ENCODE measurements at regions not wholly inside any gene's neighbourhood (a gene's known extent, or its start where the extent isn't known, plus 50 kb on each side); places are given as distances from the start of the nearest gene placed in this dataset.
A peak's percentile ranks its signal among the peaks of the same experiment; 100 is the strongest.

DNA sequence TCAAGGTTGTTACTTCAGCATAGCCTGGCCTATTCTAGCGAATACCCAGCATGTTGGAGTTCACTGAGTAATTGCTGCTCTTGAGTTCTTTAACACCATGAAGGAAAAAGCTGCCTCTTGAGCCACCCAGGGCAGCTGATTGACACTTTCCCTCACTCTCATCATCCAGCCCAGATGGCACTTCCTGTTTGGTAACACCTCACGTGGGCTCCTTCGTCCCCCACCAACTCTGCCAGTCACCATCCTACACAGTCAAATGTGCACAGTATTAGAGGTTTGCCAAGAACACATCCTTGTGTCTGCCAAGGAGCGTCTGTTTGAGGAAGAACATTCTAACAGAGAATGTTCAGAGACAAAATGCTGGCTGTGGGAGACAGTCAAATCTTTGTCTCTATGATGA lies 266.3 kb downstream of the RPLP1 start:
- DNase-seq = peak; percentile 32

DNA sequence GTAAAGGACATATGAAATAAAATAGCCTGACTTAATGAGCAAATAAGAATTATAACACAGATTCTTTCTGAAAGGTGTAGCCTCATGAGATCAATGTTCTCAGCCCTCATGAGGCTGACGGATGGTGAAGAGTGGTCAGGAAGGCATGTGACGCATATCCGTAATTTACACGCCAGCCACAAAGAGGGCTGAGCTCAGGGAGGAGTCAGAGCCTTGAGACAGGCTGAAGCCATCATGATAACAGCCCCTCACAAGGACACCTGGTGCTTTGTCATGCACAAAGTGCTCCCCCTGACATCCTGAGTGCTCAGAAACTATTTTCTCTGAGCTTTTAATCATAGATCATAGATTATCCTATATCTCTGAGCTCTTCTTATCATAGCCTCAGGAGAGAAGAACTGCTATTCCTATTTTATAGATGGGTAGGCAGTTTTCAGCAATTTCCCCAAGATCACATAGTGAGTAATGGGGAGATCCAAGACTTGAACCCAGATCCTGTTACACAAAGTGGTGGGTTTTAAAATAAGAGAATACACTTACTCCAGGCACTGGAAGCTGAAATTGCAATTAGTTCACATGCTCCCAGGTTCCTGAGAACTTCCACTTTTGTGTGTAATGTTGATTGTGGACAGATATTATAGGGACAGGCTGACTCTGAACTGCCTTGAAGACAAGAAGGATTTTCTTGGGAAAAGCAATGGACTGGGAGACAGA lies 267.1 kb downstream of the RPLP1 start:
- peak; percentile 71 for DNase-seq

DNA sequence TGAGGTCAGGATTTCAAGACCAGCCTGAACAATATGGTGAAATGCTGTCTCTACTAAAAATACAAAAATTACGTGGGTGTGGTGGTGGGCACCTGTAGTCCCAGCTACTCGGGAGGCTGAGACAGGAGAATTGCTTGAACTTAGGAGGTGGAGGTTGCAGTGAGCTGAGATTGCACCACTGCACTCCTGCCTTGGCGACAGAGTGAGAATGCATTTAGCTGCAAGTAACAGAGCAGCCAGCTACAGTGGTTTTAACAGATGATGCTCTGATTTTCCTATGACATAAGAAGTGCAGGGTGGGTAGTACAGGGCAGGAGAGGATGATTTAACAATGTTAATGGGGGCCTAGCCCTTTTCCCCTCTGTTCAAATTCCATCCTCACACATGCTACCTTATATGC lies 267.9 kb downstream of the RPLP1 start:
- DNase-seq = no peak

DNA sequence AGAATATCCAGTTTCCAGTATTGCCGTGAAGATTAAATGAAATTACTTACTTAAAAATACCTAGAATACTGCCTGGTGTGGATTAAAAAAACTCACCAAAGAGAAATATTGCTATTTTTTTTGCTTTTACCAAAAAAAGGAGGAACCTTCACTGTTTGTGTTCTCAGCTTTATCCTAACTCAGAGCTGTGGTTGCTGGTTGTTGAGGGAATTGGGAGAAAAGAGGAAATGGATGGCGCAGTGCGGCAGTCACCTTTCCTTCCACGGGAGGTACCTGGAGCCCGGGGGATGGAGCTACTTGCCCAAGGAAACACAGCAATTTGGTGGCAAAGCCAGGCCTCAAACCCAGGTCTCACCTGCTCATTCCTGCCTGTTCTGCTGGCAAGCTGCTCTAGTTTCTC lies 270.3 kb downstream of the RPLP1 start:
- DNase-seq = no peak

DNA sequence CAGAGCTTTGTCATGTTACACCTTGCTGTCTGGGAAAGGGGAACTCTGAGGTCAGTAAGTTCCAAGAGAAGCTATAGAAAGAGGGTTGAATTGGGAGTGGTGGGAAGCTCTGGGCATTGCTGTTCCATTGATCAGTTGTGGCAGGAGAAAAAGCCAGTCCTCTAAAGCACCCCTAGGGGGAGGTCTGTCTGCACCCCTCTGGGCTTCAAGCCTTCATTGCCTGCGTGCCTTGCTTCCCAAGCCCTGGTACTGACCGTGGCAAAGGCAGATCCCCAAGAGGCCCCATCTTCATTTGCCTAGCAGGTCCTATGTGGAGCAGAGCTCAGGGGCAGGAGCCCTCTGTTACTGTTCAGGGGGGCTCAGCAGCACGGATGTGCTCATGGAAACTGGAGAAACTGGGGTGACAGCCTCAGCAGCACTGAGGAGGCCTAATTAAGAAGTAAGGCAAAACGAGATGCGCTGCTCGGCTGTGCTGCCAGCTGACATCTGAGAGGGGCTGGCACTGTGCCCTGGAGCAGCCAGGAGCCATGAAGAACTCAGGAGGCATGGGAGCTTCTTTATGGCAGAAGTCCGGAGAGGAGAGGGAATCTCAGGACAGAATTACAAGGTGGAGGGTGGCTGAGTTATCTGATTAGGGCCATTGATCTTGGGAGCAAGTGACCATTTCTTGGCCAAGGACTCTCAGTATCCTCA lies 270.9 kb downstream of the RPLP1 start:
- peak; percentile 3 for DNase-seq

DNA sequence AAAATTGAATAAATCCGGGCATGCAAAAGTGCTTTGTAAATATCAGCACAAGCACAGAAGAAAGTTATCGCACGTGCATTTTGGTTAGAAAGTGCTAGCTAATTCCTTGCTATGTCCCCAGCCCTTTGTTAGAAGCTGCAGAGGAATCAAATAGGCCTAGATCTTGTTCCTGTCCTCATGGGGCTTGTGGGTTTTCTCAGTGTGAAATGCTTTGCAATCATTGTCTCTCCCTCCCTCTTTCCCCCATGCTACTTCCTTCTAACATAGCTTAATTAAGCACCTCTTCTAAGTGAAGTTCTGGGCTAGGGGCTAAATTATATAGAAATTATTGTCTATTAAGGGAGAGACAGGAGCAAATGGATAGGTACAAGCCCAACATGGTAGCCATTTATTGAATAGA lies 271.7 kb downstream of the RPLP1 start:
- DNase-seq = no peak

DNA sequence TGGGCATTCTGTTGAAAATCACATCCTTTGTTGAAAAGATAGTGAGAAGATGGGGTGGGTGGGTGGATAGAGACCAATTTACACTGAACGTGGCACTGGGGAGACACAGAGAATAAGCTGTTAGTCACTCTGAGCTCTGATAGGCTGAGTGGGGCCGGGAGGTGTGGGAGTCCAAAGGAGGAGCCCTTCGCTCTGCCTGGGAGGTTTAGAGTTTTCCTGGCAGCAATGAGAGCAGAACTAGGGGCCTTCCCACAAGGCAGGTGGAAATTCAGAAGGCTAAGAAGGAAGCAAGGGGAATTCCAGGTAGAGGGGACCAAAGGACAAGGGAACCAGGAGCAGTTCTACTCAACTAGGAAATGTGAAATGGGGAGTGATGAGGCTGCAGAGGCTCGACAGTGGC lies 272.7 kb downstream of the RPLP1 start:
- no peak for DNase-seq

DNA sequence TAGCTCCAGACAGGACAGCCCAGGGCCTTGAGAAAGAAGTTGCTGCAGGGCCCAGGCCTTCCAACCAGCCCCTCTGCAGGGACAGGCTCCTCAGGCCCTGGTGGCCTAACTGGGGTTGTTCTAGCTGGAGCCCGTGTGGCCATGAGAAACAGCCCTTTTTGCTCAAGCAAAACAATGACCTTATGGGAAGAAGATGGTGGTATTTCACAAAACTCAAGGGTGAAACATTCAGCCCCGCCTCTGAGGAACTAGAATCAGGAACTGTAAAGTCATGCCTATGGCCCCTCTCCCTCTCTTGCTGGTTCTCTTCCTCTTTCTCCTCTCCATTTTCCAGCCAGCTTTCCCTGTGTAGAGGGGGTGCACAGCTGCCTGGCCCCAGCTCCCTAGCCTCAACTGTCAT lies 273.3 kb downstream of the RPLP1 start:
- DNase-seq = no peak

DNA sequence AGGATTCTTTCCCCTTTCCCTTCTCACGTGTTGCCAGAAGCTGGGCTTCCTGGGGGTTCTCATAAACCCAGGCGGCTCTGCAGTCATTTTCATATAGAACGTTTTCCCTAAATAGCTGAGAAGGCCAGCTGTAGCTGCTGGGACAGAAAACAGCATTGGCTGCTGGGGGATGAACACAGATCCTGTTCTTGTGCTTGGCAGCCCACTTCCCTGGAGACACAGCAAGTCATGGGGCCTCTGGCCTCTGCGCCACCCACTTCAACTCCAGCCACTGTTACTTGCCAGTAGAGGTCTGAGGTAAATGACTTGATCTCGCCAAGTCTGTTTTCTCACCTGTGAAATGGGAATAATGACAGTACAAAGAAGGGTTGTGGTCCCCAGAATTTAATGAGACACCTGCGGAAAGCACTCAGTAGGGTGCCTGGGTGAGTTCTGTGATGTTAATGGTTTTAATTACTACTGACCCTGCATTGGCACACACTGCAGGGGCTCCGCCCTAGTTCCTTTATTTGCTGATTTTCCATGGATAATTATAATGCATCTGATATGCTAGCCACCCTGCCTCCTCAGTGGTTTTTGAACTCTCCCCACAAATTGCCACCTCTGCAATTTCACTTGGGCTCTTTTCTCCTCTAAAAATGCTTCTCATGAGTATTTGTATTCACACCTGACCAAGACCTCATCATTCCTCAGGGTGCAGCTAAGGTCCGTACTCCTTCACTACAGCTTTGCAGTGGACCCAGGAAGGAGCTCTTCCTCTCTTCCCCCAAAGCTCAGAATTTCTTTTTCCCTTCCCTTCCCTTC lies 274.7 kb downstream of the RPLP1 start:
- no peak for DNase-seq

DNA sequence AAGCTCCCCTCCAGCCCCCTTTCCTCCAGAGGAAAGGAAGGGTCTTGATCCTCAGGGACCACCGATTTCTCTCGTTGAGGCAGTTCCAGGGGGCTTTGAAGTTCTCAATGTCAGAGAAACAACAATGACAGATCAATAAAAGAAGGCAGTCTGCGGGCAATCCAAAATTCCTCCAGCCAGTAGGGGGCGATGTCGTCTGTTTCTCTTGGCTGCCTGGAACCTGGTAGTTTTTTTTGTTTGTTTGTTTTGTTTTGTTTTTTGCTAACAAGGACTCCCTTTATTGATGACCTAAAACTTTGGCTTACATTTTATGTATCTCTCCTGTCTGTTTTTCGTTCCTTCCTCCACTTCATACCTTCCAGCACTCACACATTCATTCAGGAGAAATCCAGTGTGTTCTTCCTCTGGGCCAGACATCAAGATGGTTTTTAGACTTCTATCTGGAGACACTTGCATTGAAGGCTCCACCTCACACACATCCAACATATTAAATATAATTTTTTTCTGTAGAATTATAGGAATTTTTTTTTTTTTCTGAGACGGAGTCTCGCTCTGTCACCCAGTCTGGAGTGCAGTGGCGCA lies 276.6 kb downstream of the RPLP1 start:
- DNase-seq = peak; percentile 48

DNA sequence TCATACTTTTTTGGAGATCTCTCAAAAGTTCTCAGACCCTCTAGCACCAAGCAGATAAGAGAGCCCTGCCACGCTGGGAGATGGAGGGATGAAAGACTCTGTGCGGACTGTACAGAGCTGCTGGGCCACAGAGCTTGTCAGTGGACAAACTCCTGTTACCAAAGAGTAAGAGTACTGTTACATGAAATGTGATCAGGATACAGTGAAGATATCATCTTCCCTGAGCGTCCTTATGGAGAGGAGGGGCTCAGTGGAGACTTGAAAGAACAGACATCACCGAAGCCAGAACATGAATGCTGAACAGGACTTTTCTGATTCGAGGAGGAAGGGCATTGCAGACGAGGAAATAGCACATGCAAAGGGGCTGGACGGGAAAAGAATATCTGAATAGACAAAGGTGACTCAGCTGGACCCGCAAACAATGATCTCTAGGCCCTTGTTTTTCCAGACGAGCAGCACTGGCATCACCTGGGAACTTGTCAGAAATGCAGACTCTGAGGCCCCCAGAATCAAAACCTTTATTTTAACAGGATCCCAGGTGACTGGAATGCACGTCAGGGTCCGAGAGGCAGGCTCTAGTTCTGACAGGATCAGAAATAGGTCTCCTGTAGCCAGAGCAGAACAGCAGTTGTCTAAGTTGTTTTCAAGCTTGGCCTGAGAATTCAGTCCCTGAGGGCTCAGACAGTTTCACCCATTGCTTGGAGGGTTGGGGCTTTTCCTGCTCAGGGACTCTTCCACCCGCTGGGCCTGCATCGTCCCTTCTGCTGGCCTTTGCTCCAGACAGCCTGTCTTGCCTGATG lies 277.9 kb downstream of the RPLP1 start:
- DNase-seq = no peak

DNA sequence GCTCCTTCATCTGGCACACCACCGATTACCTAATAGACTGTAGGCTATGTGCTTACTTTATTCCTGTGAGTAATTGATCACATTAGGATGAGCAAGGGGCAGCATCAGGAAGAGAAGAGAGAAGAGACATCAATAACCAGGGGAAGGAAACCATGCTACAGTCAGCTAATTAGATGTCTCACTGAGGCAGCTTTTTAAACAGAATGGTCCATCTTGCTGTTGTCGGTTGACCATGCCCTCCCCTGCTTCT lies 278.4 kb downstream of the RPLP1 start:
- DNase-seq = no peak

DNA sequence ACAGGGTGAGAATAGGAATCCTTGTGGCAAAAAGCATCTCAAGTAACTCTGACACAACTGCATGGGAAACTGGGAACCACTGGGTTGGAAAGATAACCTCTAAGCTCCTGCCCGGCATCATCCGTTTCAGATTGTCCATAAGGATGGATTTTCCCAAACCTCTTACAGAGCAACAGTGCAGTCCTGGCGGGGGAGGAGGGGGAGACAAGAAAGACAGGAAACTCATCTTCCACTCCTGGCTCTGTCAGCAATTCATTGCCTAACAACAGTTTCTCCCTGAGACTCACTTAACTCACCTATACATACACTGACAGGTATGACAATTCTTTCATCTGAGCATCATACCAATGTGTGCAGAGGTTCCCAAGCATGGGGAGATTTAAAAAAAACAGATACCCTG lies 279.0 kb downstream of the RPLP1 start:
- DNase-seq = no peak

DNA sequence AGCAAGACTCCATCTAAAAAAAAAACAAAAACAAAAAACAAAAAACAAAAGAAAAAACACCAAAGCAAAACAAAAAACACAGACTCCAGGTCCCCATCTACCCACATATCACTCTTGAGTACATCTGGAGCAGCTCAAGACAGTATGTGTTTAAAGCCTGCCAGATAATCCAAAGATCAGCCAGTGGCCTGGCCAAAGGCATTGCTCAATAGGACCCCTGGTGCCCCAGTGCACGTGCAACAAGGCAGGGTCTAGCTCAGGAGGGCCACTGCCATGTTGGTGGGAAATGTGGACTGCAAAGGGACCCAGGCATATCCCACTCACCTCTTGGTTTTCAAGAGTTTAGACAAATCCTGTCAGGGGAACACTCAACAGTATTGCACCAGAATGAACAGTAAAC lies 279.5 kb downstream of the RPLP1 start:
- DNase-seq = no peak

DNA sequence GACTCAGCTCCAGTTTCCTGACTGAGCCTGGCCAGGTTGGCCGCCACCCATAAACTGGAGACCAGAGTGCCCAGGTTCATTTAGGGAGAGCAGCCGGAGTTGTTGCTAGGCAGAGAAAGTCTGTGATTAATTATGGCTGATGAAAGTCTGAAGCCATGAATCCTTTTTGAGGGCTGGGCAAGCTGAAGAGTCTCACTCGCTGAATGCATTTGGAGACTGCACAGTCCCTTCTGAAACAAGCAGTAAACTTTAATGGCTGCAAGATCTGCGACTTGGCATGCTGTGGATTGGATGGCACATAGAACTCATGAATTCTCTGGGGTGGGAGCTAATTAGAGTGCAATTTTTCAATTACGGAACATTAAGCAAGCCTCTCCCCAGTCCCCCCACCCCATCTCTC lies 282.1 kb downstream of the RPLP1 start:
- DNase-seq = no peak

DNA sequence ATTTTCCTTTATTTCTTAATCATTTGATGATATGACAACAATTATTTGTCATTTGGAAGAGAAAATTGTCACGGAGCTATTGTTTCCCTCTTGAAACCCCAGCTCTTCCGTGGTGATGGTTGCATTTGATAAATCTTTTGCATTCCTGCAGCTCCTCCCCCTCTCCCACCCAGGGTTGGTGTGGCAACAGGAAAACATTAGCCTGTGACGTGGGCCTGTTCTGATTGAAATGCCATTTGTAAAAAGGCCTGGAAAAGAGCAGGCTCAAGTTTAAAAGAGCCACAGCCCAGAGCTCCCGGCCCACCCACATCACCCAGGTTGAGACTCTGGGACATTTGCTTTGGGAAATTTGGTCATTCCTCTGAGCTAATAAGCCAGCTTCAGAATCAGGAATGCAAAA lies 282.5 kb downstream of the RPLP1 start:
- no peak for DNase-seq

DNA sequence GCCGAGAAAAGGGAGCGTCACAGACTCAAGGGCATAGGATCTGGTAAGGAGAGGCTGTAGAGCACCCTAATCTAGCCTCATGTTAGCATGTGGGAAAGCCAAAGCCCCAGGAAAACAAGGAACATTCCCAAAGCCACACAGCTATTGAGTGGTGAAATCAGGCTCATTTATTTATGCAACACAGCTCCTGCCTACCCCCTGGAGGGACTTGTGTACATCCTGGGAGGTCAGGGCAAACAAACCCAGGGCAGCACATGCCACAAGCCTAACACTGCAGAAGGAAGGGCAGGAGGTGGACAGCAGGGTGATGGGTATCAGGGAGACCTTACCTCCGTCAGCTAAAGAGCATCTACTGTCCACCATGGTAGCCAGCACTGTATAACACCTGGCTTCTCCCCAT lies 283.5 kb downstream of the RPLP1 start:
- no peak for DNase-seq

DNA sequence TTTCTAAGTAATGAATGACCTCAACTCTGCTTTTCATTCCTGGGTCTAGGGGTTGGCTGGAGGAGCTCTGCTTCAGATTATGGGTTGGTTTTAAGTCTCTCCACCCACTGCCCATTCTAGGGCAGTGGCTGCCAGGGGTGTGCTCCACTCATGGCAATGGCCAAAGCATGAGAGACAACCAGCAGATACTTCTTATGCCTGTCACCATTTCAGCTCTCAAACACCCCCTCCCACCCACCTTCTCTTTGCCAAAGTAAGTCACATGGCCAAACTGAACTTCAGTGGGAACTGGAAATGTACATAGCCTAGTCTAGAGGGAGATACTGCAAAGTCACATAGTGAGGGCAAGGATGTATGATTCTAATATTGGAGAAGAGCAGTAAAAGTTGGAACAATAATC lies 285.3 kb downstream of the RPLP1 start:
- no peak for DNase-seq

DNA sequence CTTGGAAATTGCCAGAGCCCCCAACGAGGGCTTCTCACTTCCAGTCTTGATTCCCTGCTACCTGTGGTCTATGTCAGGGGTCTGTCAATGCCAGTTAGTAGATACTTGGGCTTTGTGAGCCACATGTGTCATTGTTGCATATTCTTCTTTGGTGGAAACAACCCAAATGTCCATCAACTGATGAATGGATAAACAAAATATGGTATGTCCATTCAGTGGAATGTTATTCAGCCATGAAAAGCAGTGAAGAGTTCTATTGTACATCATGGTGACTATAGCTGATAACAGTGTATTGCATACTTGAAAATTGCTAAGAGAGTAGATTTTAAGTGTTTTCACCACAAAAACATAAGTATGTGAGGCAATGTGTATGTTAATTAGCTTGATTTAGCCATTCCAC lies 288.1 kb downstream of the RPLP1 start:
- no peak for DNase-seq

DNA sequence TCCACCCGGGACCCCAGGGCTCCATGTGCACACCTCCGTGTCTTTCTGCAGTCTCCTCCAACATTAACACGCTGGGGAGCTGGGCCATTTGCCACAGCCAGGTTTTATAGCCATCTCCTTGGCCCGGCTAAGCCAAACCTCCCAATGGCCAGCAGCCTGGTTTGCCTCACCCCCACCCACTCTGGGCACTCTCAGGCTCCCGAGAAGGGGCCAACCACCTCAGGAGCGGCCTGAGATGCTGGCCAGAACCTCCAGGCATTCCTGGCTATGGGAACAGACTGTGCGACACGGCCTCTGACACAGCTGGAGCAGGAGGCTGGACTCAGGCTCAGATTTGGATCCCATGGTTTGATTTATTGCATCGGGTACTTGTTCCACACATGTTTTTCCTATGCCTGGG lies 289.7 kb downstream of the RPLP1 start:
- DNase-seq = no peak

DNA sequence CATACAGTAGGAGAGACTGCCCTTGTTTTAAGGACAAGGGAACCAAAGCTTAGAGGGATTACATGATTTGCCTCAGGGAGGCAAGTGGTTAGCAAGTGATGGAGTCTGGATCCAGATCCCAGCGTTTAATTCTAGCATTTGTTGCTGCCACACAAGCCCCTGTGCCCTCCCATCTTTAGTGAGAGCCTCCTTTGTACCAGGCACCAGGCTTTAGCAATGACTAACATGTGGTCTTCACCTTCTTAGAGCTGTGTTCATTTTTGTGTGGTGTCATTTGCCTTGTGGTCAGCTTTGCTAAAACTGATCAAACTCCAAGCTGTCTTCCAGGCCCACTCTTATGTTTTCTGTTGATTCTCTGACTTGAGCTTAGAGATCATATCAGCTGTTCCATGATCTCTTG lies 290.5 kb downstream of the RPLP1 start:
- no peak for DNase-seq

DNA sequence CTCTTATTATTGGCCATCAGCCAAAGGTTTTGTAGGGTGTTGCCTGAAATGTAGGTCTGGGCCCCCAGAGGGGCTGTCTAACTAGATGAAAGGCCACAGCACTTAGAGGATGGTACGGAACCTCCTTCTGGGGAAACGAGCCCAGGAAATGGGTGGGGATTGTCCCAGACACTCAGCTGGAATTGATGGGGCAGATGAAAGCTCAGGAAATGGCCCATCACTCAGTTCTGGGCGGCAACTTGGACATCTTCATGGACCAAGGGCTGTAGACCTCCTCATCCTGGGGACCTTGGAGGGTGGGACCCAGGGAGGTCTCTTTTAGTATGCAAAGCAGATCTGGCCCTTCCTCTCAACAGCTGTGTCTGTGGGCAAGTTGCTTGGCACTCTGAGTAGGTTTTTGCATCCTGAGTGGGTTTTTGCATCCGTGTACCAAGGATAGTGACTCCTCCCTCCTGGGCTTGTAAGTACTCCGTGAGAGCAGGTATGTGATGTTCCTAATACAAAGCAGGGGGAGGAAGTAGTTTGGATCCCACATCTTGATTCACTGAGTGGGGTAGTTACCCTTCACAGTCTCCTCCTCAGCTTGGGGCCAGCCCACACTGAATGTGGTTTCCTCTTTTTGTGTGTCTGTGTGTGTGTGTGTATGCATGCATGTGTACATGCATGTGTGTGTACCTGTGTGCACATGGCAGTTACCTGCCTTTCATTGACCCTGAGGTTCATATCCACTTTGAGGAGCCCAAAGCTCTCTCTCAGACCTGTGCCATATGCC lies 292.0 kb downstream of the RPLP1 start:
- DNase-seq = no peak
